H1 (cell line): ENCODE measurements at regions not wholly inside any gene's neighbourhood (a gene's known extent, or its start where the extent isn't known, plus 50 kb on each side); places are given as distances from the start of the nearest gene placed in this dataset.

ENCODE experiments used
- CTCF ChIA-PET: fragments of 300-600 bp; sonication (Branson Sonifier 250); formaldehyde crosslinking; loops from one replicate; lab custom pipeline; 2021; ENCODE audit not compliant: partially characterized antibody; lab: Charles Lee
- POLR2A ChIA-PET: fragments of 300-600 bp; sonication (Branson Sonifier 250); formaldehyde crosslinking; loops from one replicate; lab custom pipeline; 2021; ENCODE audit warnings: inconsistent platforms; ENCODE audit not compliant: partially characterized antibody; lab: Charles Lee
- DNase-seq, 2 experiments: peaks; one replicate each; pipeline versions ENCODE4 v3.0.0 to v3.0.0-alpha.2; 2010 to 2022; ENCODE audit warnings: low spot score in 2 of 2, low read depth in 1 of 2, mixed read lengths in 1 of 2
- FAIRE-seq: peaks from 2 replicates; lab custom pipeline; 2011; peaks lifted over from hg19 to GRCh38; lab: Jason Lieb, UNC
- H2AFZ ChIP-seq: 2 replicates; pipeline ENCODE4 v1.8.1; 2012; ENCODE audit warnings: low read length, inconsistent platforms
- H2AK5ac ChIP-seq: 2 replicates; pipeline ENCODE4 v1.6.1; 2013; ENCODE audit warnings: low read depth, low read length
- H2BK120ac ChIP-seq: replicated peaks from 2 replicates; pipeline ENCODE3; 2013; ENCODE audit warnings: low read depth, low read length, inconsistent platforms
- H2BK12ac ChIP-seq: 2 replicates; pipeline ENCODE4 v1.6.1; 2013; ENCODE audit warnings: low read depth, low read length
- H2BK15ac ChIP-seq: 2 replicates; pipeline ENCODE4 v1.6.1; 2013; ENCODE audit warnings: low read length
- H2BK20ac ChIP-seq: 2 replicates; pipeline ENCODE4 v1.6.1; 2013; ENCODE audit warnings: low read length
- H2BK5ac ChIP-seq: 2 replicates; pipeline ENCODE4 v1.6.1; 2013; ENCODE audit warnings: low read depth, low read length
- H3K14ac ChIP-seq: 2 replicates; pipeline ENCODE4 v1.6.1; 2013; ENCODE audit warnings: inconsistent platforms; ENCODE audit not compliant: insufficient read length
- H3K18ac ChIP-seq: 2 replicates; pipeline ENCODE4 v1.6.1; 2013; ENCODE audit warnings: low read length; ENCODE audit errors: extremely low read depth
- H3K23ac ChIP-seq: 2 replicates; pipeline ENCODE4 v1.6.1; 2013; ENCODE audit warnings: inconsistent platforms; ENCODE audit not compliant: insufficient read length
- H3K23me2 ChIP-seq: 2 replicates; pipeline ENCODE4 v1.6.1; 2013; ENCODE audit warnings: low read depth, low read length
- H3K27ac ChIP-seq: 2 replicates; pipeline ENCODE4 v1.6.1; 2011; ENCODE audit warnings: low read depth, low read length, inconsistent platforms
- H3K27me3 ChIP-seq, 4 experiments: replicated peaks in 1 of 4; 1 replicate in 1 of 4; 2 replicates in 3 of 4; pipeline versions ENCODE4 v1.6.1 to v1.8.1; 2011 to 2013; ENCODE audit warnings: low read length in 3 of 4, mild to moderate bottlenecking in 3 of 4, inconsistent platforms in 2 of 4, mixed read lengths in 2 of 4, moderate library complexity in 1 of 4; ENCODE audit not compliant: control insufficient read depth in 3 of 4, insufficient read depth in 3 of 4; ENCODE audit errors: extremely low read depth in 1 of 4
- H3K36me3 ChIP-seq, 4 experiments: 2 replicates each; pipeline versions ENCODE4 v1.6.1 to v1.8.1; 2011 to 2013; ENCODE audit warnings: mild to moderate bottlenecking in 4 of 4, low read length in 3 of 4, moderate library complexity in 2 of 4, control low read depth in 1 of 4, inconsistent platforms in 1 of 4; ENCODE audit not compliant: insufficient read depth in 4 of 4, control insufficient read depth in 2 of 4
- H3K4ac ChIP-seq: replicated peaks from 2 replicates; pipeline ENCODE3; 2013; ENCODE audit warnings: low read length, low read depth, mixed read lengths, inconsistent platforms; ENCODE audit not compliant: insufficient read length
- H3K4me1 ChIP-seq, 4 experiments: replicated peaks in 1 of 4; 1 replicate in 1 of 4; 2 replicates in 3 of 4; pipeline versions ENCODE4 v1.6.1 to v1.8.1; 2011 to 2013; ENCODE audit warnings: low read length in 3 of 4, inconsistent platforms in 2 of 4, mixed read lengths in 1 of 4; ENCODE audit not compliant: insufficient read depth in 4 of 4, control insufficient read depth in 3 of 4
- H3K4me2 ChIP-seq, 2 experiments: 2 replicates each; pipeline versions ENCODE4 v1.6.1 to v1.8.1; 2011 to 2013; ENCODE audit warnings: low read depth in 2 of 2, low read length in 2 of 2, control low read depth in 1 of 2, inconsistent platforms in 1 of 2, mild to moderate bottlenecking in 1 of 2; ENCODE audit not compliant: insufficient read depth in 1 of 2
- H3K4me3 ChIP-seq, 4 experiments: fragments of 200-600, 300-600 bp in 1 of 4; sonication (generic), shearing (Covaris generic), sonication (Bioruptor Twin) in 1 of 4; 2 replicates each; pipeline versions ENCODE4 v1.5.1 to v1.8.1; 2011 to 2016; ENCODE audit warnings: low read length in 4 of 4, low read depth in 3 of 4, control low read depth in 2 of 4, inconsistent platforms in 2 of 4, mild to moderate bottlenecking in 2 of 4, mixed read lengths in 1 of 4, moderate library complexity in 1 of 4; ENCODE audit not compliant: insufficient read depth in 2 of 4; ENCODE audit errors: extremely low read depth in 1 of 4
- H3K56ac ChIP-seq: replicated peaks from 2 replicates; pipeline ENCODE3; 2013; ENCODE audit warnings: low read depth, mild to moderate bottlenecking, mixed read lengths, low read length, inconsistent platforms; ENCODE audit not compliant: insufficient read length
- H3K79me1 ChIP-seq: 2 replicates; pipeline ENCODE4 v1.6.1; 2013; ENCODE audit warnings: low read depth, low read length, control low read depth
- H3K79me2 ChIP-seq, 2 experiments: 2 replicates each; pipeline versions ENCODE4 v1.6.1 to v1.8.1; 2012 to 2013; ENCODE audit warnings: low read length in 2 of 2, mild to moderate bottlenecking in 2 of 2, inconsistent platforms in 1 of 2; ENCODE audit not compliant: insufficient read depth in 2 of 2, control insufficient read depth in 1 of 2
- H3K9ac ChIP-seq, 4 experiments: replicated peaks in 1 of 4; 1 replicate in 1 of 4; 2 replicates in 3 of 4; pipeline versions ENCODE4 v1.6.1 to v1.8.1; 2011 to 2013; ENCODE audit warnings: low read depth in 3 of 4, low read length in 3 of 4, control low read depth in 2 of 4, mild to moderate bottlenecking in 2 of 4, moderate library complexity in 2 of 4, inconsistent platforms in 1 of 4; ENCODE audit errors: extremely low read depth in 1 of 4
- H3K9me3 ChIP-seq, 2 experiments: 2 replicates each; pipeline versions ENCODE4 v1.6.1 to v1.8.1; 2012 to 2013; ENCODE audit warnings: mild to moderate bottlenecking in 2 of 2, moderate library complexity in 2 of 2, control low read depth in 1 of 2, inconsistent platforms in 1 of 2, low read depth in 1 of 2, low read length in 1 of 2, mixed read lengths in 1 of 2; ENCODE audit not compliant: insufficient read depth in 2 of 2
- H4K20me1 ChIP-seq, 2 experiments: replicated peaks in 1 of 2; 2 replicates each; pipeline versions ENCODE3 to v1.8.1; 2011 to 2013; ENCODE audit warnings: inconsistent platforms in 2 of 2, low read length in 2 of 2, mild to moderate bottlenecking in 1 of 2; ENCODE audit not compliant: insufficient read depth in 2 of 2, control insufficient read depth in 1 of 2
- H4K5ac ChIP-seq: 2 replicates; pipeline ENCODE4 v1.6.1; 2013; ENCODE audit warnings: low read length, low read depth, mixed read lengths, inconsistent platforms; ENCODE audit not compliant: insufficient read length
- H4K8ac ChIP-seq: 2 replicates; pipeline ENCODE4 v1.8.0; 2013; ENCODE audit warnings: mild to moderate bottlenecking, moderate library complexity, low read length, inconsistent platforms; ENCODE audit not compliant: insufficient read depth; ENCODE audit errors: extremely low read depth
- H4K91ac ChIP-seq: replicated peaks from 2 replicates; pipeline ENCODE3; 2013; ENCODE audit warnings: low read length, mixed read lengths, inconsistent platforms; ENCODE audit not compliant: insufficient read length
- ASH2L ChIP-seq: fragments of 200-600, 300-600 bp; sonication (generic); IDR thresholded peaks from one replicate; pipeline ENCODE4 v1.7.1; 2017; ENCODE audit warnings: low read length
- CHD1 ChIP-seq: IDR thresholded peaks from 2 replicates; pipeline ENCODE4 v1.6.1; 2012; ENCODE audit warnings: low read depth, low read length, improper control_type of control experiment
- EGR1 ChIP-seq: IDR thresholded peaks from 2 replicates; pipeline ENCODE4 v1.6.1; 2011; ENCODE audit warnings: low read depth, low read length, borderline replicate concordance
- JUN ChIP-seq: IDR thresholded peaks from 2 replicates; pipeline ENCODE4 v1.6.1; 2011; ENCODE audit warnings: low read depth, mild to moderate bottlenecking, improper control_type of control experiment, low read length
- POU5F1 ChIP-seq: IDR thresholded peaks from 2 replicates; pipeline ENCODE4 v1.6.1; 2011; ENCODE audit warnings: low read depth, mild to moderate bottlenecking, low read length, moderate library complexity
- RAD21 ChIP-seq, 2 experiments: IDR thresholded peaks in 1 of 2; conservative IDR thresholded peaks in 1 of 2; 2 replicates each; pipeline ENCODE4 v1.6.1; 2011; ENCODE audit warnings: low read depth in 2 of 2, low read length in 2 of 2, improper control_type of control experiment in 1 of 2, inconsistent platforms in 1 of 2, mild to moderate bottlenecking in 1 of 2, moderate library complexity in 1 of 2
- RBBP5 ChIP-seq: IDR thresholded peaks from 2 replicates; pipeline ENCODE4 v1.7.1; 2012; ENCODE audit warnings: low read depth, mild to moderate bottlenecking, inconsistent platforms, low read length, moderate library complexity, borderline replicate concordance
- RFX5 ChIP-seq: IDR thresholded peaks from 2 replicates; pipeline ENCODE4 v1.6.1; 2011; ENCODE audit warnings: low read depth, low read length, improper control_type of control experiment, borderline replicate concordance
- RNF2 ChIP-seq: fragments of 200-900, 300-1000 bp; sonication (generic); IDR thresholded peaks from 2 replicates; pipeline ENCODE4 v1.7.1; 2016; ENCODE audit warnings: borderline replicate concordance, low read depth, mild to moderate bottlenecking, antibody characterized with exemption, low read length; ENCODE audit not compliant: poor library complexity, severe bottlenecking; ENCODE audit errors: missing control alignments
- SIRT6 ChIP-seq: IDR thresholded peaks from one replicate; pipeline ENCODE4 v1.7.1; 2012; ENCODE audit warnings: low read length, inconsistent platforms
- SIX5 ChIP-seq: IDR thresholded peaks from 2 replicates; pipeline ENCODE4 v1.6.1; 2011; ENCODE audit warnings: mild to moderate bottlenecking, low read depth, low read length
- SP1 ChIP-seq: IDR thresholded peaks from 2 replicates; pipeline ENCODE4 v1.6.1; 2011; ENCODE audit warnings: low read depth, low read length
- SP2 ChIP-seq: IDR thresholded peaks from 2 replicates; pipeline ENCODE4 v1.6.1; 2012; ENCODE audit warnings: mild to moderate bottlenecking, low read length, inconsistent platforms
- TEAD4 ChIP-seq: IDR thresholded peaks from 2 replicates; pipeline ENCODE4 v1.6.1; 2012; ENCODE audit warnings: low read depth, low read length, inconsistent platforms, mixed read lengths
- WGBS, 2 experiments: shearing (Covaris generic) in 1 of 2; methylation state at CpG; one replicate each; pipeline versions ENCODE4 v1.1.6 to v1.1.7; 2013 to 2015; ENCODE audit warnings: low lambda C conversion rate in 2 of 2, mixed read lengths in 2 of 2, inconsistent platforms in 1 of 2, low coverage in 1 of 2, missing lambda C conversion rate in 1 of 2; ENCODE audit not compliant: insufficient replicate concordance in 2 of 2, insufficient coverage in 1 of 2, insufficient read length in 1 of 2; ENCODE audit errors: extremely low coverage in 1 of 2, missing lambda C conversion rate in 1 of 2; 5-methylcytosine and 5-hydroxymethylcytosine counted together

- Histone ChIP-seq H3K36me3 (no peaks in the 10 kb centered on the region), H3K23me2 (no peaks in the 10 kb centered on the region), H2BK15ac (no peak overlapping the region), H4K8ac (no peak overlapping the region), H2BK20ac (no peak overlapping the region), H4K20me1 (no peaks in the 10 kb centered on the region), H2BK120ac (no peak overlapping the region), H3K9ac (no peak overlapping the region), H3K56ac (no peak overlapping the region), H2BK5ac (no peak overlapping the region), H3K18ac (no peak overlapping the region), H3K27ac (no peak overlapping the region), H3K9me3 (no peaks in the 10 kb centered on the region), H3K4me1 (peaks cover 0 to 7% (median 2%) of the 10 kb centered on the region in 4 experiments; a peak in 4 of 7 replicates), H4K5ac (no peak overlapping the region), H4K91ac (no peak overlapping the region), H2AFZ (no peak overlapping the region), H3K79me1 (no peaks in the 10 kb centered on the region), H3K27me3 (no peaks in the 10 kb centered on the region), H2AK5ac (no peak overlapping the region), H3K23ac (no peak overlapping the region), H3K14ac (no peak overlapping the region), H3K4ac (no peak overlapping the region), H3K4me3 (no peak overlapping the region), H2BK12ac (no peak overlapping the region), H3K79me2 (no peaks in the 10 kb centered on the region), H3K4me2 (no peak overlapping the region)
- FAIRE-seq (no peak), DNase-seq (no peak)
- POLR2A ChIA-PET: no interaction called here
- 88% methylated on average over 11 of the region's 11 CpGs; no CpG with 5 or more reads in 1 of the 2 experiments for WGBS, 2 experiments
- CTCF ChIA-PET: interaction anchor here (0.7 to 2.0 kb wide), 7 partner anchors 11 to 106 kb away, joined by 3 to 6 read pairs (median 4); no protein-coding TSS in a partner anchor
- TF ChIP-seq POU5F1: no peak
- TF ChIP-seq SP1: no peak
- no peak for TF ChIP-seq SP2
- TF ChIP-seq TEAD4: no peak
- no peak for TF ChIP-seq RFX5
- TF ChIP-seq SIRT6: no peak
- no peak for TF ChIP-seq RNF2
- TF ChIP-seq RAD21 (IDR thresholded peaks at IDR 0.05 in 1 of 2, conservative IDR thresholded peaks at IDR 0.05 in 1 of 2; ENCODE audit: low read depth in 2 of 2, low read length in 2 of 2): no peak
- no peak for TF ChIP-seq CHD1
- no peak for TF ChIP-seq SIX5
- TF ChIP-seq JUN: no peak
- no peak for TF ChIP-seq ASH2L
- no peak for TF ChIP-seq EGR1
- no peak for TF ChIP-seq RBBP5
Observed at GRCh38 chr3:13189639-13190377, 116.6 kb upstream of the IQSEC1 start.
